ENCODE measurements at regions not wholly inside any gene's neighbourhood (a gene's known extent, or its start where the extent isn't known, plus 50 kb on each side); places are given as distances from the start of the nearest gene placed in this dataset.

- no peak overlapping the region for H3K9ac ChIP-seq (ENCODE audit: low read length)
- no peak overlapping the region for H3K27ac ChIP-seq (ENCODE audit: low read depth, low read length)
- peaks cover under 1% of the 10 kb centered on the region; the same call in 1 of the 2 replicates for H3K4me1 ChIP-seq (ENCODE audit: control insufficient read depth, insufficient read depth, low read length)
- no peaks in the 10 kb centered on the region for H3K9me3 ChIP-seq (ENCODE audit: control insufficient read depth, insufficient read depth, low read depth, low read length)
- no peaks in the 10 kb centered on the region for H3K27me3 ChIP-seq (ENCODE audit: control insufficient read depth, insufficient read depth, low read length)
- no peak overlapping the region for H3K4me3 ChIP-seq (ENCODE audit: low read depth, low read length)
- H3K36me3 ChIP-seq (ENCODE audit: control insufficient read depth, insufficient read depth, low read length): no peaks in the 10 kb centered on the region
These were observed 188.5 kb upstream of the KBTBD8 start for GRCh38 chr3:66809595-66809958.

GRCh38 chr3:66812136-66812535 is 186.0 kb upstream of the KBTBD8 start:
- Histone ChIP-seq H3K4me1 (ENCODE audit: control insufficient read depth, insufficient read depth, low read length) (peaks cover 11% of the 10 kb centered on the region), H3K4me3 (ENCODE audit: low read depth, low read length) (no peak overlapping the region), H3K9ac (ENCODE audit: low read length) (no peak overlapping the region), H3K36me3 (ENCODE audit: control insufficient read depth, insufficient read depth, low read length) (no peaks in the 10 kb centered on the region), H3K9me3 (ENCODE audit: control insufficient read depth, insufficient read depth, low read depth, low read length) (no peaks in the 10 kb centered on the region), H3K27ac (ENCODE audit: low read depth, low read length) (no peak overlapping the region), H3K27me3 (ENCODE audit: control insufficient read depth, insufficient read depth, low read length) (no peaks in the 10 kb centered on the region)

GRCh38 chr3:66812741-66813140 is 185.4 kb upstream of the KBTBD8 start:
- Histone ChIP-seq H3K27ac (ENCODE audit: low read depth, low read length) (no peak overlapping the region), H3K27me3 (ENCODE audit: control insufficient read depth, insufficient read depth, low read length) (no peaks in the 10 kb centered on the region), H3K4me3 (ENCODE audit: low read depth, low read length) (no peak overlapping the region), H3K4me1 (ENCODE audit: control insufficient read depth, insufficient read depth, low read length) (peaks cover 11% of the 10 kb centered on the region), H3K9ac (ENCODE audit: low read length) (no peak overlapping the region), H3K9me3 (ENCODE audit: control insufficient read depth, insufficient read depth, low read depth, low read length) (no peaks in the 10 kb centered on the region), H3K36me3 (ENCODE audit: control insufficient read depth, insufficient read depth, low read length) (no peaks in the 10 kb centered on the region)

GRCh38 chr3:66816090-66816761 is 181.9 kb upstream of the KBTBD8 start:
- no peaks in the 10 kb centered on the region for H3K36me3 ChIP-seq (ENCODE audit: control insufficient read depth, insufficient read depth, low read length)
- peaks cover 21% of the 10 kb centered on the region for H3K4me1 ChIP-seq (ENCODE audit: control insufficient read depth, insufficient read depth, low read length)
- H3K27ac ChIP-seq (ENCODE audit: low read depth, low read length): no peak overlapping the region
- no peak overlapping the region for H3K4me3 ChIP-seq (ENCODE audit: low read depth, low read length)
- no peak overlapping the region for H3K9ac ChIP-seq (ENCODE audit: low read length)
- no peaks in the 10 kb centered on the region for H3K27me3 ChIP-seq (ENCODE audit: control insufficient read depth, insufficient read depth, low read length)
- no peaks in the 10 kb centered on the region for H3K9me3 ChIP-seq (ENCODE audit: control insufficient read depth, insufficient read depth, low read depth, low read length)

- Histone ChIP-seq H3K9me3 (ENCODE audit: control insufficient read depth, insufficient read depth, low read depth, low read length) (no peaks in the 10 kb centered on the region), H3K9ac (ENCODE audit: low read length) (no peak overlapping the region), H3K36me3 (ENCODE audit: control insufficient read depth, insufficient read depth, low read length) (no peaks in the 10 kb centered on the region), H3K27me3 (ENCODE audit: control insufficient read depth, insufficient read depth, low read length) (no peaks in the 10 kb centered on the region), H3K4me1 (ENCODE audit: control insufficient read depth, insufficient read depth, low read length) (peaks cover 21% of the 10 kb centered on the region), H3K4me3 (ENCODE audit: low read depth, low read length) (no peak overlapping the region), H3K27ac (ENCODE audit: low read depth, low read length) (no peak overlapping the region)
These were observed 180.1 kb upstream of the KBTBD8 start for GRCh38 chr3:66817951-66818557.

- Histone ChIP-seq H3K4me1 (ENCODE audit: control insufficient read depth, insufficient read depth, low read length) (peaks cover 16% of the 10 kb centered on the region), H3K27me3 (ENCODE audit: control insufficient read depth, insufficient read depth, low read length) (no peaks in the 10 kb centered on the region), H3K9me3 (ENCODE audit: control insufficient read depth, insufficient read depth, low read depth, low read length) (no peaks in the 10 kb centered on the region), H3K4me3 (ENCODE audit: low read depth, low read length) (no peak overlapping the region), H3K36me3 (ENCODE audit: control insufficient read depth, insufficient read depth, low read length) (no peaks in the 10 kb centered on the region), H3K27ac (ENCODE audit: low read depth, low read length) (no peak overlapping the region), H3K9ac (ENCODE audit: low read length) (no peak overlapping the region)
These were observed 178.1 kb upstream of the KBTBD8 start for GRCh38 chr3:66819993-66820501.

GRCh38 chr3:66822186-66823008 is 175.7 kb upstream of the KBTBD8 start:
- Histone ChIP-seq H3K9ac (ENCODE audit: low read length) (no peak overlapping the region), H3K9me3 (ENCODE audit: control insufficient read depth, insufficient read depth, low read depth, low read length) (no peaks in the 10 kb centered on the region), H3K36me3 (ENCODE audit: control insufficient read depth, insufficient read depth, low read length) (no peaks in the 10 kb centered on the region), H3K27ac (ENCODE audit: low read depth, low read length) (no peak overlapping the region), H3K4me3 (ENCODE audit: low read depth, low read length) (no peak overlapping the region), H3K27me3 (ENCODE audit: control insufficient read depth, insufficient read depth, low read length) (no peaks in the 10 kb centered on the region), H3K4me1 (ENCODE audit: control insufficient read depth, insufficient read depth, low read length) (peaks cover 9% of the 10 kb centered on the region; the same call in 1 of the 2 replicates)

GRCh38 chr3:66823009-66823397 is 175.1 kb upstream of the KBTBD8 start:
- Histone ChIP-seq H3K36me3 (ENCODE audit: control insufficient read depth, insufficient read depth, low read length) (no peaks in the 10 kb centered on the region), H3K27me3 (ENCODE audit: control insufficient read depth, insufficient read depth, low read length) (no peaks in the 10 kb centered on the region), H3K4me1 (ENCODE audit: control insufficient read depth, insufficient read depth, low read length) (peaks cover 8% of the 10 kb centered on the region; the same call in 1 of the 2 replicates), H3K4me3 (ENCODE audit: low read depth, low read length) (no peak overlapping the region), H3K27ac (ENCODE audit: low read depth, low read length) (no peak overlapping the region), H3K9me3 (ENCODE audit: control insufficient read depth, insufficient read depth, low read depth, low read length) (no peaks in the 10 kb centered on the region), H3K9ac (ENCODE audit: low read length) (no peak overlapping the region)

- Histone ChIP-seq H3K9ac (ENCODE audit: low read length) (no peak overlapping the region), H3K4me1 (ENCODE audit: control insufficient read depth, insufficient read depth, low read length) (0 out of 2 replicates have a peak, but pooled peaks cover 6% of the 10 kb centered on the region), H3K4me3 (ENCODE audit: low read depth, low read length) (no peak overlapping the region), H3K27me3 (ENCODE audit: control insufficient read depth, insufficient read depth, low read length) (no peaks in the 10 kb centered on the region), H3K36me3 (ENCODE audit: control insufficient read depth, insufficient read depth, low read length) (no peaks in the 10 kb centered on the region), H3K9me3 (ENCODE audit: control insufficient read depth, insufficient read depth, low read depth, low read length) (no peaks in the 10 kb centered on the region), H3K27ac (ENCODE audit: low read depth, low read length) (no peak overlapping the region)
These were observed 174.6 kb upstream of the KBTBD8 start for GRCh38 chr3:66823532-66823931.

- no peak overlapping the region for H3K4me3 ChIP-seq (ENCODE audit: low read depth, low read length)
- no peaks in the 10 kb centered on the region for H3K9me3 ChIP-seq (ENCODE audit: control insufficient read depth, insufficient read depth, low read depth, low read length)
- H3K36me3 ChIP-seq (ENCODE audit: control insufficient read depth, insufficient read depth, low read length): no peaks in the 10 kb centered on the region
- H3K27ac ChIP-seq (ENCODE audit: low read depth, low read length): no peak overlapping the region
- no peak overlapping the region for H3K9ac ChIP-seq (ENCODE audit: low read length)
- 0 out of 2 replicates have a peak, but pooled peaks cover 4% of the 10 kb centered on the region for H3K4me1 ChIP-seq (ENCODE audit: control insufficient read depth, insufficient read depth, low read length)
- H3K27me3 ChIP-seq (ENCODE audit: control insufficient read depth, insufficient read depth, low read length): no peaks in the 10 kb centered on the region
These were observed 172.7 kb upstream of the KBTBD8 start for GRCh38 chr3:66825375-66825774.

- H3K27ac ChIP-seq (ENCODE audit: low read depth, low read length): no peak overlapping the region
- H3K36me3 ChIP-seq (ENCODE audit: control insufficient read depth, insufficient read depth, low read length): no peaks in the 10 kb centered on the region
- H3K27me3 ChIP-seq (ENCODE audit: control insufficient read depth, insufficient read depth, low read length): no peaks in the 10 kb centered on the region
- no peak overlapping the region for H3K4me3 ChIP-seq (ENCODE audit: low read depth, low read length)
- H3K9me3 ChIP-seq (ENCODE audit: control insufficient read depth, insufficient read depth, low read depth, low read length): peaks cover 8% of the 10 kb centered on the region; the same call in 1 of the 2 replicates
- no peak overlapping the region for H3K9ac ChIP-seq (ENCODE audit: low read length)
- H3K4me1 ChIP-seq (ENCODE audit: control insufficient read depth, insufficient read depth, low read length): no peaks in the 10 kb centered on the region
These were observed 170.4 kb upstream of the KBTBD8 start for GRCh38 chr3:66827726-66828125.

Data from HUES6 (cell line).